ENCODE measurements at regions not wholly inside any gene's neighbourhood (a gene's known extent, or its start where the extent isn't known, plus 50 kb on each side); places are given as distances from the start of the nearest gene placed in this dataset.

DNA sequence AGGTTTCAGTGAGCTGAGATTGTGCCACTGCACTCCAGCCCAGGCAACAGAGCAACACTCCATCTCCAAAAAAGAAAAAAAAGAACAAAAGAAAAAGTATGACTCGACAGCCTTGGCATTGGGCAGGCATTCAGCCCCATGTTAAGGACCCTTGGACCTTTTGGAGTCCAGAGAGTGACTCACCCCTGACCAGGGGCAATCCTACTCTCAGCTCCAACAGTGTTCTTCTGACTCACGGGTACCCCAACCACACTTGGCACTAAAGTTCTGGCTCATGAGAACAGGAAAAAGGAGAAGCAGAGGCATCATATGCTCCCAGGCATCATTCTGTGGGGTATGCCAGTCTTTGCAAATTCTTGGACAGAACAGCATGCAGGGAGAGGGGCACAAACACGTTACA is 252.4 kb upstream of the HES1 start:
- H3K9me3 ChIP-seq: peaks cover 0 to 9% (median 0%) of the 10 kb centered on the region in 4 donors
- H3K27ac ChIP-seq: no peak overlapping the region
- no peaks in the 10 kb centered on the region for H3K27me3 ChIP-seq
- H3K36me3 ChIP-seq: no peaks in the 10 kb centered on the region
- 46 to 57% methylated on average over 3 of the region's 3 CpGs for WGBS, 2 donors
- no peak for TF ChIP-seq EP300 (IDR thresholded peaks at IDR 0.05)
- TF ChIP-seq, protein P1, sequence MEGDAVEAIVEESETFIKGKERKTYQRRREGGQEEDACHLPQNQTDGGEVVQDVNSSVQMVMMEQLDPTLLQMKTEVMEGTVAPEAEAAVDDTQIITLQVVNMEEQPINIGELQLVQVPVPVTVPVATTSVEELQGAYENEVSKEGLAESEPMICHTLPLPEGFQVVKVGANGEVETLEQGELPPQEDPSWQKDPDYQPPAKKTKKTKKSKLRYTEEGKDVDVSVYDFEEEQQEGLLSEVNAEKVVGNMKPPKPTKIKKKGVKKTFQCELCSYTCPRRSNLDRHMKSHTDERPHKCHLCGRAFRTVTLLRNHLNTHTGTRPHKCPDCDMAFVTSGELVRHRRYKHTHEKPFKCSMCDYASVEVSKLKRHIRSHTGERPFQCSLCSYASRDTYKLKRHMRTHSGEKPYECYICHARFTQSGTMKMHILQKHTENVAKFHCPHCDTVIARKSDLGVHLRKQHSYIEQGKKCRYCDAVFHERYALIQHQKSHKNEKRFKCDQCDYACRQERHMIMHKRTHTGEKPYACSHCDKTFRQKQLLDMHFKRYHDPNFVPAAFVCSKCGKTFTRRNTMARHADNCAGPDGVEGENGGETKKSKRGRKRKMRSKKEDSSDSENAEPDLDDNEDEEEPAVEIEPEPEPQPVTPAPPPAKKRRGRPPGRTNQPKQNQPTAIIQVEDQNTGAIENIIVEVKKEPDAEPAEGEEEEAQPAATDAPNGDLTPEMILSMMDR (IDR thresholded peaks at IDR 0.05): no peak
- no peak for TF ChIP-seq POLR2A (IDR thresholded peaks at IDR 0.05)
- DNase-seq (ENCODE audit: low spot score in 2 of 2): no peak
- H3K4me3 ChIP-seq: no peak overlapping the region
- peaks cover 0 to 8% (median 0%) of the 10 kb centered on the region in 4 donors for H3K4me1 ChIP-seq

DNA sequence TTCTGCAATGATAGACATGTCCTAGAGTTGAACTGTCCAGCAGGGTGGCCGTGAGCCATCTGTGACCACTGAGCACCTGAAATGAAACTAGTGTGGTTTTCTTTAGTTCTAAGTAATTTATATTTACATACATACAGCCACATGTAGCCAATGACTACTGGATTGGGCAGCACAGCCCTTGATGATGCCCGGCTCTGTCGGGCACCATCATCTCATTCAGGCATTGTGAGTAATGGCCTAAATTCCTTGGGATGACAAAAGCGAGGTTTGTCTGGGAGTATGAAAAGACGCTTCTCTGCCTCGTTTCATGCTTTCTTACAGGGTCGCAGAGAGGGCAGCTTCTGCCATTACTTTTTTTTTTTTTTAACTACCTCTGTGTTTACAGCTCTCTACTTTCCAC is 251.9 kb upstream of the HES1 start:
- Histone ChIP-seq H3K4me3 (no peak overlapping the region), H3K9me3 (peaks cover 0 to 9% (median 0%) of the 10 kb centered on the region in 4 donors), H3K36me3 (no peaks in the 10 kb centered on the region), H3K27ac (no peak overlapping the region), H3K4me1 (peaks cover 0 to 8% (median 0%) of the 10 kb centered on the region in 4 donors), H3K27me3 (no peaks in the 10 kb centered on the region)
- WGBS, 2 donors: 56 to 68% methylated on average over 7 of the region's 7 CpGs
- TF ChIP-seq EP300 (IDR thresholded peaks at IDR 0.05): no peak
- TF ChIP-seq POLR2A (IDR thresholded peaks at IDR 0.05): no peak
- TF ChIP-seq, protein P1 (IDR thresholded peaks at IDR 0.05): no peak
- DNase-seq (ENCODE audit: low spot score in 2 of 2): no peak

DNA sequence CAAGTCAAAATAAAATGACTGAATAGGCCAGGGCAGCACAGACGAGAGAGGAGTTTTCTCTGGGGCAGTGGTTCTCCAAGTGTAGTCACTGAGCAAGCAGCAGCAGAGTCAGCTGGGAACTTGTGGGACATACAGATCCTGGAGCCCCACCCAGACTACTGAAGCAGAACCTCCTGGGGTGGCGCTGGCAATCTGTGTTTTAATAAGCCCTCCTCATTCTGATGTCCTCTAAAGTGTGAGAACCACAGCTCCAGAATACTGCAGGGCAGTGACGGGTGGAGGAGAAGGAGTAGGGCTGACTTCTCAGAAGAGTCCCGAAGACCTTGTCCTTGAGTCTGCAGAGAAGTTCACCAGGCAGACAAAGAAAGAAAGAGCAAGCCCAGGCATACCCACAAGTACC is 251.3 kb upstream of the HES1 start:
- H3K4me3 ChIP-seq: no peak overlapping the region
- H3K27ac ChIP-seq: no peak overlapping the region
- H3K27me3 ChIP-seq: no peaks in the 10 kb centered on the region
- no peak for DNase-seq (ENCODE audit: low spot score in 2 of 2)
- H3K36me3 ChIP-seq: no peaks in the 10 kb centered on the region
- peaks cover 0 to 8% (median 0%) of the 10 kb centered on the region in 4 donors for H3K4me1 ChIP-seq
- WGBS, 2 donors: 91 to 95% methylated on average over 4 of the region's 4 CpGs
- peaks cover 0 to 9% (median 0%) of the 10 kb centered on the region in 4 donors for H3K9me3 ChIP-seq
- TF ChIP-seq POLR2A (IDR thresholded peaks at IDR 0.05): no peak
- no peak for TF ChIP-seq EP300 (IDR thresholded peaks at IDR 0.05)
- TF ChIP-seq, protein P1 (IDR thresholded peaks at IDR 0.05): no peak

DNA sequence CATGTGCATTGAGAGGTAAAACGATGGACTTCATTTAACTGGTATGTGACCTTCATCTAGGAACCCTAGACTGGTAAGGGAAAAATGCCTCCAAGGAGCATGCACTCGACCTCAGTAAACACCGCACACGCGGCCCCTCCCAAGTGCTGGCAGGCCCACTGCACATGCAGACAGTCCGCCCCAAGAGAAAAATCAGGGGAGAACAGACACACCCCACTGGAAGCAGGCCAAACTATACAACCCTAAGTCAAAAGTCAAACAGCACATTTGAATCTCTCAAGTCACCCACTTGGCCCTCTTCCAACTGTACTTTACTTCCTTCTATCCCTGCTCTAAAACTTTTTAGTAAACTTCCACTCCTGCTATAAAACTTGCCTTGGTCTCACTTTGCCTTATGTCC is 250.1 kb upstream of the HES1 start:
- no peak overlapping the region for H3K4me3 ChIP-seq
- peaks cover 0 to 8% (median 0%) of the 10 kb centered on the region in 4 donors for H3K4me1 ChIP-seq
- TF ChIP-seq POLR2A (IDR thresholded peaks at IDR 0.05): no peak
- no peak for TF ChIP-seq EP300 (IDR thresholded peaks at IDR 0.05)
- TF ChIP-seq, protein P1 (IDR thresholded peaks at IDR 0.05): no peak
- H3K27ac ChIP-seq: no peak overlapping the region
- H3K9me3 ChIP-seq: peaks cover 0 to 9% (median 0%) of the 10 kb centered on the region in 4 donors
- WGBS, 2 donors: 42 to 54% methylated on average over 6 of the region's 6 CpGs
- DNase-seq (ENCODE audit: low spot score in 2 of 2): no peak
- no peaks in the 10 kb centered on the region for H3K27me3 ChIP-seq
- H3K36me3 ChIP-seq: no peaks in the 10 kb centered on the region

DNA sequence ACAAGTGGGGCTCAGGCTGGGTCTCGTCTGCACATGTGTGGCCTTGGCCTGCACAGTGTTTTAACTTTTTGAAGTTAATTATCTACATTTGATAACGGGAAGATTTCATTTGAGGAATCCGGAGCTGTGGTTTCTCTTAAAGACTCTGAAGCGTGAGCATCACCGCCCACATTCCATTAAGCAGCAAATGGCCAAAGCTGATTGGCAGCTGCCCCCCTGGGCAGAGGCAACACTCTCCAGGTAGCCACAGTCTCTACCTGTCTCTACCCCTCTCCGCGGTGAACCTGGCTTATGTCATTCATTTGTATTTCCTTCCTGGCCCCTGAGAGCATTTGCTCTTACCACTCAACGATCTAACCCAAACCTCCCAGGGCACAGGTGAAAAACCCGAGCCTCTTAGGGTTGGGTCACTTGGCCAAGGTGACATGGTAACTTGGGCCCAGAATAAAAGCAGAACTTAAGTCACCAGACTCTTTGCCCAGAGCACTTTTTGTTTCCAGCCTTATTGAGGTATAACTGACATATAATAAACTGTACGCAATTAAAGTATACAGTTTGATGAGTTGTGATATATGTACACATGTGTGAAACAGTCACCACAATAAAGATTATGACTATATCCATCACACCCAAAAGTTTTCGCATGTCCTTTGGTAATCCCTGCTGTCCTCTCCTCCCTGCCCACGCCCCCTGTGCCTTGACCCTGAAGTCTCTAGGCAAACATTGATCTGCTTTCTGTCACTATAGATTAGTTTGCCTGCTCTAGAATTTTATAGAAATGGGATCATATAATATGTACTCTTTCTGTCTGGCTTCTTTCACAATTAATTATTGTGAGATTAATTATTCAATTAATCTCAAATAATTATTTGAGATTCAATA is 245.7 kb upstream of the HES1 start:
- Histone ChIP-seq H3K27ac (no peak overlapping the region), H3K9me3 (peaks cover 0 to 9% (median 0%) of the 10 kb centered on the region in 4 donors), H3K36me3 (no peaks in the 10 kb centered on the region), H3K27me3 (no peaks in the 10 kb centered on the region), H3K4me3 (no peak overlapping the region), H3K4me1 (peaks cover 0 to 18% (median 10%) of the 10 kb centered on the region in 4 donors)
- DNase-seq (ENCODE audit: low spot score in 2 of 2): no peak
- WGBS, 2 donors: 89 to 90% methylated on average over 12 of the region's 12 CpGs
- TF ChIP-seq, protein P1 (IDR thresholded peaks at IDR 0.05): no peak
- TF ChIP-seq POLR2A (IDR thresholded peaks at IDR 0.05) (no peak), EP300 (IDR thresholded peaks at IDR 0.05) (no peak)
